B cell (primary cell): ENCODE measurements at regions not wholly inside any gene's neighbourhood (a gene's known extent, or its start where the extent isn't known, plus 50 kb on each side); places are given as distances from the start of the nearest gene placed in this dataset.

Experiments
- CTCF ChIP-seq: fragments of 200-600 bp; IDR thresholded peaks from one replicate; pipeline ENCODE4 v1.8.0; 2022; ENCODE audit warnings: antibody characterized with exemption, mild to moderate bottlenecking
- EZH2 ChIP-seq: IDR thresholded peaks from 2 replicates; pipeline ENCODE4 v1.6.1; 2012; ENCODE audit warnings: borderline replicate concordance, low read depth, mild to moderate bottlenecking, moderate library complexity, low read length; ENCODE audit not compliant: insufficient read depth, poor library complexity, severe bottlenecking

DNA sequence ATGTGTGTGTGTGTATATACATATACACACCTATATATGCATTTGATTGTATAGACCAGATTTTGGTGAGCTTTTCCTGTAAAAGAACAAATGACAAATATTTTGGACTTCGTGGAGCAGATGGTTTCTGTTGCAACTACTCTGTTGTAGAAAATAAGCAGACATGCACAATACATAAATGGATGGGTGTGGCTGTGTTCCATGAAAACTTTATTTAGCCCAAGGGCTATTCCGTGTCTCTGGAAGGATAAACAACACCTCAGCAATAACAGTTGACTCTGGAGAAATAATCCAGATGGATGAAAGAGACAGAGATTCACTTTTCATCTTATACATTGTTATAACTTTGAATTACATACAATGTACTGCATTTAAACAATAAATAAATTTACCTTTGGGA is 441.4 kb downstream of the CNTN3 start:
- TF ChIP-seq CTCF (no peak), EZH2 (no peak)
